Coronary artery (tissue), 2 donors: ENCODE measurements at regions not wholly inside any gene's neighbourhood (a gene's known extent, or its start where the extent isn't known, plus 50 kb on each side); places are given as distances from the start of the nearest gene placed in this dataset.

Experiments used
- DNase-seq: peaks from one replicate; pipeline ENCODE4 v3.0.0-alpha.2; 2017; ENCODE audit warnings: low spot score
- H3K27ac ChIP-seq, 2 donors: fragments of 200-600 bp; sonication (generic); one replicate each; pipeline ENCODE4 v1.5.1; 2016 to 2019
- H3K4me3 ChIP-seq: fragments of 200-600 bp; sonication (generic); 2 replicates; pipeline ENCODE4 v1.5.1; 2016; ENCODE audit warnings: mild to moderate bottlenecking, moderate library complexity
- CTCF ChIP-seq: fragments of 200-600 bp; sonication (generic); IDR thresholded peaks from one replicate; pipeline ENCODE4 v1.5.1; 2019; ENCODE audit warnings: antibody characterized with exemption

- DNase-seq: no peak
- H3K4me3 ChIP-seq: no peak overlapping the region
- H3K27ac ChIP-seq: no peak overlapping the region
- TF ChIP-seq CTCF: no peak
Observed at GRCh38 chr14:76599141-76599540, 162.1 kb upstream of the VASH1 start.

- no peak for TF ChIP-seq CTCF
- peak; percentile 22 for DNase-seq
- Histone ChIP-seq H3K27ac (no peak overlapping the region), H3K4me3 (no peak overlapping the region)
Observed at GRCh38 chr14:76599559-76600287, 161.5 kb upstream of the VASH1 start.

- peak; percentile 19 for DNase-seq
- no peak for TF ChIP-seq CTCF
- no peak overlapping the region for H3K27ac ChIP-seq
- H3K4me3 ChIP-seq: no peak overlapping the region
Observed at GRCh38 chr14:76603713-76604112, 157.6 kb upstream of the VASH1 start.

GRCh38 chr14:76607510-76607909, 153.8 kb upstream of the VASH1 start:
- no peak for TF ChIP-seq CTCF
- DNase-seq: peak; percentile 1
- Histone ChIP-seq H3K27ac (no peak overlapping the region), H3K4me3 (no peak overlapping the region)

- DNase-seq: no peak
- no peak overlapping the region for H3K4me3 ChIP-seq
- no peak for TF ChIP-seq CTCF
- no peak overlapping the region for H3K27ac ChIP-seq
Observed at GRCh38 chr14:76612654-76613053, 148.6 kb upstream of the VASH1 start.

GRCh38 chr14:76613616-76614015, 147.7 kb upstream of the VASH1 start:
- no peak for TF ChIP-seq CTCF
- Histone ChIP-seq H3K4me3 (no peak overlapping the region), H3K27ac (no peak overlapping the region)
- no peak for DNase-seq

GRCh38 chr14:76615331-76615730, 145.9 kb upstream of the VASH1 start:
- no peak for DNase-seq
- Histone ChIP-seq H3K4me3 (no peak overlapping the region), H3K27ac (no peak overlapping the region)
- no peak for TF ChIP-seq CTCF
